NCI-H510A (cell line): ENCODE measurements at regions not wholly inside any gene's neighbourhood (a gene's known extent, or its start where the extent isn't known, plus 50 kb on each side); places are given as distances from the start of the nearest gene placed in this dataset.

Source experiments
- DNase-seq: peaks from one replicate; lab custom pipeline; 2025; lab: John Stamatoyannopoulos, UW

- DNase-seq = no peak
Observed at GRCh38 chr1:29458737-29459619, 222.7 kb downstream of the PTPRU start.

GRCh38 chr1:29457496-29458368 lies 221.4 kb downstream of the PTPRU start:
- no peak for DNase-seq

- no peak for DNase-seq
Observed at GRCh38 chr1:29456685-29457435, 220.5 kb downstream of the PTPRU start.

GRCh38 chr1:29455781-29456180 lies 219.5 kb downstream of the PTPRU start:
- DNase-seq = no peak

GRCh38 chr1:29454616-29455380 lies 218.5 kb downstream of the PTPRU start:
- DNase-seq = no peak

GRCh38 chr1:29453502-29454240 lies 217.3 kb downstream of the PTPRU start:
- DNase-seq = peak; percentile 71

GRCh38 chr1:29452463-29453230 lies 216.3 kb downstream of the PTPRU start:
- no peak for DNase-seq

- DNase-seq = no peak
Observed at GRCh38 chr1:29451368-29451892, 215.1 kb downstream of the PTPRU start.

- no peak for DNase-seq
Observed at GRCh38 chr1:29450591-29450990, 214.3 kb downstream of the PTPRU start.

GRCh38 chr1:29448456-29449235 lies 212.3 kb downstream of the PTPRU start:
- DNase-seq = no peak

- no peak for DNase-seq
Observed at GRCh38 chr1:29447368-29447767, 211.0 kb downstream of the PTPRU start.

- no peak for DNase-seq
Observed at GRCh38 chr1:29444782-29445729, 208.7 kb downstream of the PTPRU start.

- DNase-seq = no peak
Observed at GRCh38 chr1:29444081-29444715, 207.9 kb downstream of the PTPRU start.

- DNase-seq = no peak
Observed at GRCh38 chr1:29441916-29442668, 205.8 kb downstream of the PTPRU start.

GRCh38 chr1:29439615-29440014 lies 203.3 kb downstream of the PTPRU start:
- no peak for DNase-seq

GRCh38 chr1:29438991-29439390 lies 202.7 kb downstream of the PTPRU start:
- DNase-seq = no peak
